Activated T-cell treated with anti-CD3 and anti-CD28 coated beads, Interleukin-2, amount 50 U/mL, for 24 hours (primary cell): ENCODE measurements at regions not wholly inside any gene's neighbourhood (a gene's known extent, or its start where the extent isn't known, plus 50 kb on each side); places are given as distances from the start of the nearest gene placed in this dataset.
"Not testable (repeated sequence)": the region's sequence is repeated elsewhere in the genome, so short reads cannot be mapped to it uniquely, and the experiment has no call there.

Experiments
- DNase-seq: peaks from one replicate; pipeline ENCODE4 v3.0.0-alpha.2; 2020
- H3K27ac Mint-ChIP-seq: 2 replicates; pipeline ENCODE4 v1.8.0; 2020; ENCODE audit warnings: mild to moderate bottlenecking, mixed read lengths
- H3K27me3 Mint-ChIP-seq: 2 replicates; pipeline ENCODE4 v1.8.0; 2020; ENCODE audit warnings: mixed read lengths
- H3K36me3 Mint-ChIP-seq: 2 replicates; pipeline ENCODE4 v1.8.0; 2020; ENCODE audit warnings: low read depth, mixed read lengths
- H3K4me1 Mint-ChIP-seq: 2 replicates; pipeline ENCODE4 v1.8.0; 2020; ENCODE audit warnings: low read depth, mixed read lengths
- H3K4me3 Mint-ChIP-seq: 2 replicates; pipeline ENCODE4 v1.8.0; 2020; ENCODE audit warnings: mild to moderate bottlenecking, moderate library complexity, mixed read lengths
- H3K9me3 Mint-ChIP-seq: 2 replicates; pipeline ENCODE4 v1.8.0; 2020; ENCODE audit warnings: mixed read lengths

DNA sequence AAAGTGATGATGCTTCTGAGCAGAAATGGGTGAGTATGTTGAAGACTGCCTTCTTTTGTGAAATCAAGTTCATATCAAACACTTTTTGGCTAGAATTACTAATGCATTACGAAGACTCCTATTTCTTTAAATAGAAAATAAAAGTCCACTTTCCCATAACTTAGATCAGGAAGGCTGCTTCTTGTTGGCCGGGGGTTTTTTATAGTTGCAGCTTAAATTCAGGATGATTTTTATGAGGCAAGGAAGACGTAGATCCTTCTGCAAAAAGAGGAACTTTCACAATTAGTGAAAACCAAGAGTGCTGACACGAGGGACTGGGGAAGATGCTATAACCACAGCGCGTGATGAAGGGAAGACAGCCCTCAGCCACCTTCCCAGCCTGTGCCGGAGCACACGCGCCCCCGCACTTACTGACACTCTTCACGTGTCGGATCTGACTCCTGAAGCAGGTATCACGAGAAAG, 206.1 kb upstream of the PRDM1 start:
- no peaks in the 10 kb centered on the region for H3K9me3 Mint-ChIP-seq
- peaks cover 22% of the 10 kb centered on the region for H3K4me1 Mint-ChIP-seq
- peaks cover 51% of the 10 kb centered on the region for H3K27me3 Mint-ChIP-seq
- peak overlapping the region; percentile 73 for H3K27ac Mint-ChIP-seq
- H3K36me3 Mint-ChIP-seq: no peaks in the 10 kb centered on the region
- H3K4me3 Mint-ChIP-seq: peak overlapping the region; percentile 23
- peak; percentile 48 for DNase-seq

GRCh38 chr6:105879146-105879545, 207.0 kb upstream of the PRDM1 start:
- Mint-ChIP-seq H3K27ac (no peak overlapping the region), H3K4me3 (no peak overlapping the region), H3K36me3 (no peaks in the 10 kb centered on the region), H3K4me1 (peaks cover 22% of the 10 kb centered on the region), H3K27me3 (peaks cover 57% of the 10 kb centered on the region), H3K9me3 (no peaks in the 10 kb centered on the region)
- DNase-seq: no peak

DNA sequence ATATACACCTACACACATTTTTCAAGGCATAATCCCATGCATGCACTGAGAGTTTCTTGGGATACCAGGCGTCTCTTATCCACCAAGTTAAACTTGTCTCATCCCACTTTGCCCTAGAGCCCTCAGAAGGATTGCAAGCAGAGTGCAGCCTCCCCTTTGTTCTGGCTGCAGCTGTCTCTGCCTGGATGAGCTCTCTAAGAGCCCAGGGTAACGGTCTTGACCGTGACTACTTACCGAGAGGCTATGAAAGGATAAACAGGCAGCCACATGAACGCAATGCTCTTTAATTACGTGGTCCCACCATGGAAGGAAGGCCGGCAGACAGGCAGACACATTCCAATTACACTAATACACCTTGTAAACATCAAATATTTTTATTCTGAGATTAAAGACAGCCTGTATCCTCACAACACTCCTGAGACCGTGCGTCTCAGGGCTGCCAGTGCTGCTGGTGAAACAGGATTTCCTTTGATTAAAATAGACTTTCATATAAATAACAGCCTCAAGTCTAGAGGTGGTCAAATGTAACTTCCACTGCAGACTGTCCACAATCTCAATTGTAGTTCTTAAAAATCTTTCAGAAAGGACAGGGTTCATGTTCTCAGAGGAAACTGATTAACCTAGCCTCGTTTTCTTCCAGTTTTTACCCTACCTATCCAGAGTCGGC, 210.0 kb upstream of the PRDM1 start:
- Mint-ChIP-seq H3K27me3 (peaks cover 58% of the 10 kb centered on the region), H3K9me3 (no peaks in the 10 kb centered on the region), H3K4me1 (peaks cover 30% of the 10 kb centered on the region), H3K36me3 (no peaks in the 10 kb centered on the region), H3K27ac (no peak overlapping the region), H3K4me3 (no peak overlapping the region)
- DNase-seq: no peak

DNA sequence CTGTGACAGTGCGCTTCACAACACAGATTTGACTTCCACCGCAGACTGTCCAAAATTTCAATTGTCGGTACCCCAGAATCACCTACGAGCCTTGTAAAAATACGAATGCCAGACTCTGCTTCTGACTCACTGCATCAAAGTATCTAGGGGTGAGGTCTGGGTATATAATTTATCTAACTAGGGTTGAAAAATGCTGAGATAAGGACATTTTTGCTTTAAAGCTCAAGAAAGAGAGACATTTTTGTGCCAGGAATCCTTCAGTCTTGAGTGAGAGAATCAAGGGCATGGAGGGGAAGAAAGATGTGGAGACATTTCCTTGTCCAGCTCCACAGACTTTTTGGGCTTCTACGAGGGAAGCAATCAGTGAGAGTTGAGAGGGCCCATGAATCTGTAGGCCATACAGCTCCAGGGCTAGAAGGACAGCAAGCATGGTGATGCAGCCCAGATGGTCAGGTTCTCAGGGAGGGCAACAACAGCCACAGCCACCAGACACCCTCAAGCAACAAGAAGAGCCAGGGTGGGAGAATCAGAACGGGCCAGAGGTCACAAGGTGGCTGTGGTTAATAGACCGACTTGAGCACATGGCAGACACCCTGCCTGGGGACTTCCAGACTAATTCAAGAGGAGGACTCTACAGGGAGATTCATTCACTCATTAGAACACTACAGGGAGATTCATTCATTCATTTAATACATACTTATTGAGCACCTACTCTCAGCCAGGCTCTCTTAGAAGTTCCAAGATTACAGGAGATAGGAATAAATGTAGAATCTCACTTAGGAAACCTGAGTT, 211.1 kb upstream of the PRDM1 start:
- H3K4me1 Mint-ChIP-seq: peaks cover 20% of the 10 kb centered on the region
- DNase-seq: no peak
- H3K27ac Mint-ChIP-seq: no peak overlapping the region
- H3K9me3 Mint-ChIP-seq: no peaks in the 10 kb centered on the region
- H3K27me3 Mint-ChIP-seq: peaks cover 47% of the 10 kb centered on the region
- H3K36me3 Mint-ChIP-seq: no peaks in the 10 kb centered on the region
- no peak overlapping the region for H3K4me3 Mint-ChIP-seq

DNA sequence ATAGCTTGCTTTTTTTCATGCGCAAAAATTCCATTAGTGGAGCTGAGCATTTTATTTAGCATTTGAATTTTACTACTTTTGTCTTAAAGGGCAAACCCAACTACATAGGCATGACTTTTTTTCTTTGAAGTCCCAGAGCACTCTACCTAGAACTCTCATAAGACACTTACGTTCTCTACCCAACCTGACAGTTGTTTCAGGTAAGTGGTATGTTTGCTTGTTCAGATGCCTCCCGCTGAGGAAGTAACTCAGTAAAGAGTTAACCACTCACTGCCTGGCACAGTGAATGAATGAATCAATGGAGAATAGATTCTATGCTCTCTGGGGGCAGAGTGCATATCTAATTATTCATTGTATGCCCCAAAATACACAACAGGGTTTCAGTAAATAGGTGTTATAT, 212.3 kb upstream of the PRDM1 start:
- DNase-seq: no peak
- H3K27me3 Mint-ChIP-seq: peaks cover 45% of the 10 kb centered on the region
- no peaks in the 10 kb centered on the region for H3K9me3 Mint-ChIP-seq
- H3K36me3 Mint-ChIP-seq: no peaks in the 10 kb centered on the region
- H3K4me3 Mint-ChIP-seq: no peak overlapping the region
- H3K4me1 Mint-ChIP-seq: peaks cover 12% of the 10 kb centered on the region
- H3K27ac Mint-ChIP-seq: no peak overlapping the region

DNA sequence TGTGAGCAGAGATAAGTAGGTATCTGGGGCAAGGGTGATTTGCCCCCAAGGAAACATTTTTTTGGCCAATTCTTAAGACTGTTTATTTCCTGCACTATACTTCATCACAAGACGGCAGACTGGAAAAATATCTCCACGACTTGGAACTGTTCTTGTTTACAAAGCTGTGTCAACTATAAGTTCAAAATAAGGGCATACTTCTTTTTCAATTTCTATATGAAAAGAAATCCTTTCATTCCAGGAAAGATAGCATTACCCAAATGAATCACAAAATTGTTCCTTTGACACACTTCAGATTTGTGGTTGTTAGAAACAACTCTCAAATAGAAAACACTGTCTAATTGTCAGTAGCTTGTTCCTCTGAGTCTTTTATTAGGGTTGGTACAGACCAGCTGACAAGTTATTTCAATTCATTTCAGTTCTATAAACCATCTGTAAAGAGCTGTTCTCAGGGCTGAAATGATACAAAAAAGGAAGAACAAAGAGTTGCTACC, 212.9 kb upstream of the PRDM1 start:
- DNase-seq: no peak
- Mint-ChIP-seq H3K9me3 (no peaks in the 10 kb centered on the region), H3K27ac (no peak overlapping the region), H3K27me3 (peaks cover 40% of the 10 kb centered on the region), H3K4me1 (peaks cover 11% of the 10 kb centered on the region), H3K36me3 (no peaks in the 10 kb centered on the region), H3K4me3 (no peak overlapping the region)

GRCh38 chr6:105872249-105872648, 213.9 kb upstream of the PRDM1 start:
- Mint-ChIP-seq H3K36me3 (no peaks in the 10 kb centered on the region), H3K9me3 (no peaks in the 10 kb centered on the region), H3K4me3 (no peak overlapping the region), H3K27me3 (peaks cover 37% of the 10 kb centered on the region), H3K4me1 (peaks cover 11% of the 10 kb centered on the region), H3K27ac (no peak overlapping the region)
- DNase-seq: no peak

DNA sequence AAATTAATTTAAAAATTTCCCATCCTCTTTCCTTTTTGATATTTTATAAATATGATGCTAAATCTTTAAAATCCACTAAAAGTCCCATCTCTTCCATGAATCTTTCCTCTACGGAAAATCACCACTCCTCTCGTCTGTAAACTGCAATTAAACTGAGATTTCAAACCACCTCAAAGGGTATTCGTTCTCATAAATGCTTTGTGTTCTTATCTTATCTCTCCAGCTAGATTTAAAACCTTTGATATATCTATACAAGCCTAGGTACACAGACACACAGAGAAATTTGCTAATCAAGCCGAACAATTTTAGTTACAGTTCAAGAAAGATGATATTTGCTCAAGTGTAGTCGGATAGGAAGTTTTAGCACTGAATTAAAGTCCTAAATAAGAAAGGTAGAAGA, 214.6 kb upstream of the PRDM1 start:
- no peak overlapping the region for H3K27ac Mint-ChIP-seq
- H3K4me1 Mint-ChIP-seq: peaks cover 11% of the 10 kb centered on the region
- peaks cover 32% of the 10 kb centered on the region for H3K27me3 Mint-ChIP-seq
- no peaks in the 10 kb centered on the region for H3K9me3 Mint-ChIP-seq
- H3K36me3 Mint-ChIP-seq: no peaks in the 10 kb centered on the region
- no peak for DNase-seq
- no peak overlapping the region for H3K4me3 Mint-ChIP-seq

DNA sequence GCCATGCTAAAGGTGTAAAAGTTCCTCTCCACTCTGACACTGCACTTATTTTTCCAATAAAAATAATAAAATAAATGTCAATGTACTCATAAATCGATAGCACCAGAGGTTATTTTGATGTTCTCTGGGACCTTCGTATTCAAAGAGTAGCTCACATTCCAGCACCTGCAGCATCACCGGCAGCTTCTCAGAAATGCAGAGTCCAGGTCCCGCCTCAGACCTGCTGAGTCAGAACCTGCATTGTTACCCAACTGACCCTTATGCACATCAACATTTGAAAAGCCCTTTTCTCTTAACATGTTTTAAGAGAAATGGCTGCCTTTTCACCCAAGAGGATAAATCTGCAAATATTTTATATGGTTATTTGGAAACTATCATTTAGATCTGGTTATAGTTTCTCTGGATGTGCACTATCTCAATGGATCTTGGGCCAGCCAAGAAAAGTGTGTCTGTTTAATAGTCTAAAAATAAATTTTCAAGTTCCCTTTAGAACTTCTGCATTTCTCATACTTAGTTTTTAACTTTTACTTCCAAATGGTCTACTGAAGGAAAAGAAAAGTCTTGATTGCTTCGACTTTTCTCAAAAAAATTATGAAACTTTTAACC, 216.2 kb upstream of the PRDM1 start:
- peaks cover 29% of the 10 kb centered on the region for H3K27me3 Mint-ChIP-seq
- H3K9me3 Mint-ChIP-seq: no peaks in the 10 kb centered on the region
- no peak overlapping the region for H3K4me3 Mint-ChIP-seq
- no peak overlapping the region for H3K27ac Mint-ChIP-seq
- no peaks in the 10 kb centered on the region for H3K36me3 Mint-ChIP-seq
- DNase-seq: no peak
- peaks cover 11% of the 10 kb centered on the region for H3K4me1 Mint-ChIP-seq

- Mint-ChIP-seq H3K27ac (no peak overlapping the region), H3K4me1 (peaks cover 11% of the 10 kb centered on the region), H3K27me3 (peaks cover 24% of the 10 kb centered on the region), H3K9me3 (no peaks in the 10 kb centered on the region), H3K36me3 (no peaks in the 10 kb centered on the region), H3K4me3 (no peak overlapping the region)
- no peak for DNase-seq
Measured at GRCh38 chr6:105868823-105869460, 217.2 kb upstream of the PRDM1 start.

- Mint-ChIP-seq H3K9me3 (no peaks in the 10 kb centered on the region), H3K4me1 (peaks cover under 1% of the 10 kb centered on the region), H3K27ac (no peak overlapping the region), H3K36me3 (no peaks in the 10 kb centered on the region), H3K4me3 (no peak overlapping the region), H3K27me3 (peaks cover 23% of the 10 kb centered on the region)
- DNase-seq: no peak
Measured at GRCh38 chr6:105867821-105868220, 218.3 kb upstream of the PRDM1 start.

- DNase-seq: no peak
- Mint-ChIP-seq H3K4me3 (no peak overlapping the region), H3K27ac (no peak overlapping the region), H3K4me1 (no peaks in the 10 kb centered on the region), H3K36me3 (no peaks in the 10 kb centered on the region), H3K9me3 (no peaks in the 10 kb centered on the region), H3K27me3 (peaks cover 21% of the 10 kb centered on the region)
Measured at GRCh38 chr6:105867277-105867676, 218.9 kb upstream of the PRDM1 start.

DNA sequence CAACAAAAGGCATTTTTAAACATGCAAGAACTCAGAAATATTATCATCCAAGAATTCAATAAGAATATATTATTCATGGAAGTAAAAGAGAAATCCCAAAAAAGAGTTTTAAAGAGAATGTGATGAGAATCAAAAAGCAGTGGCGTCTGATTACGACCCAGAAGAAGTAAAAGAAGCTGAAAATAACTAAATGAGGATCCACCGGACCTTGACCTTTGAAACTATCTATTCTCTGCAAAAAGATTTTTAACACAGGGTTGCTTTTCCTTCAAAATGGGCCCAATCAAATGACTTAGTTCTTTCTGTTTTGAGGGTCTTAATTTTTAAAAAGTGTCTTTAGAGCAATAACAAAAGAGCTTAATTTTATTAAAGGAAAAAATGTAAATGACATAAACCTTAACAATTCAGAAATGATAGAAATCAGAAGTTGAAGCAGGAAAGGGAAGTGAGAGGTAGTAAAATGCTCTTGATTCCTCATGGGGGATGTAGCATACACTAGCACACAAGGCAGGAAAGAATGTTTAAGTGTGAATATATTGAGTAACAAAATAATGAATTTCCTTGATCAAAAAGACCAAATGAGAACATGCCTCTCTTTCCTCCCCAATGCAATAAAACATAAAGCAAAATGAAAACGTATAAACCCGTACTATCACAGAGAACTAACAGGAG, 223.1 kb upstream of the PRDM1 start:
- Mint-ChIP-seq H3K27ac (no peak overlapping the region), H3K36me3 (no peaks in the 10 kb centered on the region), H3K4me1 (no peaks in the 10 kb centered on the region), H3K27me3 (peaks cover 12% of the 10 kb centered on the region), H3K4me3 (no peak overlapping the region), H3K9me3 (peaks cover 4% of the 10 kb centered on the region)
- no peak for DNase-seq

DNA sequence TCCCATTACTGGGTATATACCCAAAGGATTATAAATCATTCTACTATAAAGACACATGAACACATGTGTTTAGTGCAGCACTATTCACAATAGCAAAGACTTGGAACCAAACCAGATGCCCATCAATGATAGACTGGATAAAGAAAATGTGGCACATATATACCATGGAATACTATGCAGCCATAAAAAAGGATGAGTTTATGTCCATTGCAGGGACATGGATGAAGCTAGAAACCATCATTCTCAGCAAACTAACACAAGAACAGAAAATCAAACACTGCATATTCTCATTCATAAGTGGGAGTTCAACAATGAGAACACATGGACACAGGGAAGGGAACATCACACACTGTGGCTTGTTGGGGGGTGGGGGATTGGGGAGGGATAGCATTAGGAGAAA, 225.2 kb upstream of the PRDM1 start:
- H3K9me3 Mint-ChIP-seq, H3K27ac Mint-ChIP-seq, H3K4me3 Mint-ChIP-seq, H3K36me3 Mint-ChIP-seq, H3K27me3 Mint-ChIP-seq, H3K4me1 Mint-ChIP-seq, DNase-seq: not testable (repeated sequence)
